ENCODE measurements at regions not wholly inside any gene's neighbourhood (a gene's known extent, or its start where the extent isn't known, plus 50 kb on each side); places are given as distances from the start of the nearest gene placed in this dataset.

DNA sequence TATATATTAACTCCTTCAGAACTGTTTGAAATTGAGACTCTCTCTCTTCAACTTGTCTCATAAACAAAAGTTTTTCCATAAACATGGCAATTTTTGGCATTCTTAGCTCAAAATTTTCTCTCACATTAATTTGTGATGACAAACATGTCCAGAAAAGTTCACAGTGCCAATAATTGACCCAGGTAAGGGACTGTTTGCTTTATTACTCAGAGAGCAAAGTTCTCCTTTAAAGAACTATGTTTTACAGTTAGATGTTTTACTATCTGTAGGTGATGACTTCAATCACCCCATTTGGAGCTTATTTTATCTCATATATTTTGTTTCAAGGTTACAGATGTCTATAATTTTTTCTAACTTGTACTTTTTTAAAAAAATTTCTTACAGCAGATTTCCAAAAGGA, 855.6 kb downstream of the SLC16A7 start:
- TF ChIP-seq, protein P1, sequence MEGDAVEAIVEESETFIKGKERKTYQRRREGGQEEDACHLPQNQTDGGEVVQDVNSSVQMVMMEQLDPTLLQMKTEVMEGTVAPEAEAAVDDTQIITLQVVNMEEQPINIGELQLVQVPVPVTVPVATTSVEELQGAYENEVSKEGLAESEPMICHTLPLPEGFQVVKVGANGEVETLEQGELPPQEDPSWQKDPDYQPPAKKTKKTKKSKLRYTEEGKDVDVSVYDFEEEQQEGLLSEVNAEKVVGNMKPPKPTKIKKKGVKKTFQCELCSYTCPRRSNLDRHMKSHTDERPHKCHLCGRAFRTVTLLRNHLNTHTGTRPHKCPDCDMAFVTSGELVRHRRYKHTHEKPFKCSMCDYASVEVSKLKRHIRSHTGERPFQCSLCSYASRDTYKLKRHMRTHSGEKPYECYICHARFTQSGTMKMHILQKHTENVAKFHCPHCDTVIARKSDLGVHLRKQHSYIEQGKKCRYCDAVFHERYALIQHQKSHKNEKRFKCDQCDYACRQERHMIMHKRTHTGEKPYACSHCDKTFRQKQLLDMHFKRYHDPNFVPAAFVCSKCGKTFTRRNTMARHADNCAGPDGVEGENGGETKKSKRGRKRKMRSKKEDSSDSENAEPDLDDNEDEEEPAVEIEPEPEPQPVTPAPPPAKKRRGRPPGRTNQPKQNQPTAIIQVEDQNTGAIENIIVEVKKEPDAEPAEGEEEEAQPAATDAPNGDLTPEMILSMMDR (conservative IDR thresholded peaks at IDR 0.05; ENCODE audit: low read length): no peak
- TF ChIP-seq EZH2phosphoT487 (IDR thresholded peaks at IDR 0.05; ENCODE audit: borderline replicate concordance): no peak

Data from Loucy (cell line).